HG02763 (cell line): ENCODE measurements at regions not wholly inside any gene's neighbourhood (a gene's known extent, or its start where the extent isn't known, plus 50 kb on each side); places are given as distances from the start of the nearest gene placed in this dataset.
"Not testable (repeated sequence)": the region's sequence is repeated elsewhere in the genome, so short reads cannot be mapped to it uniquely, and the experiment has no call there.

Experiments
- ATAC-seq: cut with Tn5 transposase; IDR thresholded peaks from one replicate; pipeline ENCODE4 v1.9.1; 2021; ENCODE audit warnings: mild to moderate bottlenecking, moderate library complexity; ENCODE audit not compliant: unreplicated experiment

GRCh38 chr9:88287972-88288371 is 100.3 kb upstream of the SPIN1 start:
- no peak for ATAC-seq

GRCh38 chr9:88280816-88281382 is 107.3 kb upstream of the SPIN1 start:
- ATAC-seq, result no peak

GRCh38 chr9:88278036-88278435 is 110.2 kb upstream of the SPIN1 start:
- no peak for ATAC-seq

- ATAC-seq, result no peak
Measured at GRCh38 chr9:88274078-88274477, 114.2 kb upstream of the SPIN1 start.

- no peak for ATAC-seq
Measured at GRCh38 chr9:88272986-88273385, 115.3 kb upstream of the SPIN1 start.

- no peak for ATAC-seq
Measured at GRCh38 chr9:88270413-88270812, 117.8 kb upstream of the SPIN1 start.

- ATAC-seq, result no peak
Measured at GRCh38 chr9:88268886-88269285, 119.4 kb upstream of the SPIN1 start.

GRCh38 chr9:88267283-88267682 is 121.0 kb upstream of the SPIN1 start:
- no peak for ATAC-seq

- no peak for ATAC-seq
Measured at GRCh38 chr9:88266416-88266815, 121.8 kb upstream of the SPIN1 start.

GRCh38 chr9:88259001-88259400 is 120.7 kb upstream of the SPATA31C2 start:
- no peak for ATAC-seq

- ATAC-seq, result no peak
Measured at GRCh38 chr9:88258601-88259000, 120.3 kb upstream of the SPATA31C2 start.

GRCh38 chr9:88258024-88258423 is 119.7 kb upstream of the SPATA31C2 start:
- ATAC-seq, result no peak

- ATAC-seq, result no peak
Measured at GRCh38 chr9:88256216-88256615, 117.9 kb upstream of the SPATA31C2 start.

- ATAC-seq, result not testable (repeated sequence)
Measured at GRCh38 chr9:88255806-88256205, 117.5 kb upstream of the SPATA31C2 start.

GRCh38 chr9:88251903-88252302 is 113.6 kb upstream of the SPATA31C2 start:
- no peak for ATAC-seq

- ATAC-seq, result no peak
Measured at GRCh38 chr9:88243736-88244135, 105.5 kb upstream of the SPATA31C2 start.

GRCh38 chr9:88242879-88243278 is 104.6 kb upstream of the SPATA31C2 start:
- no peak for ATAC-seq

GRCh38 chr9:88237991-88238571 is 99.8 kb upstream of the SPATA31C2 start:
- ATAC-seq, result no peak

- no peak for ATAC-seq
Measured at GRCh38 chr9:88237479-88237961, 99.2 kb upstream of the SPATA31C2 start.

- ATAC-seq, result no peak
Measured at GRCh38 chr9:88236511-88237478, 98.5 kb upstream of the SPATA31C2 start.

GRCh38 chr9:88235615-88236014 is 97.3 kb upstream of the SPATA31C2 start:
- ATAC-seq, result no peak

- ATAC-seq, result no peak
Measured at GRCh38 chr9:88234114-88234513, 95.8 kb upstream of the SPATA31C2 start.
